ENCODE measurements at regions not wholly inside any gene's neighbourhood (a gene's known extent, or its start where the extent isn't known, plus 50 kb on each side); places are given as distances from the start of the nearest gene placed in this dataset.

DNA sequence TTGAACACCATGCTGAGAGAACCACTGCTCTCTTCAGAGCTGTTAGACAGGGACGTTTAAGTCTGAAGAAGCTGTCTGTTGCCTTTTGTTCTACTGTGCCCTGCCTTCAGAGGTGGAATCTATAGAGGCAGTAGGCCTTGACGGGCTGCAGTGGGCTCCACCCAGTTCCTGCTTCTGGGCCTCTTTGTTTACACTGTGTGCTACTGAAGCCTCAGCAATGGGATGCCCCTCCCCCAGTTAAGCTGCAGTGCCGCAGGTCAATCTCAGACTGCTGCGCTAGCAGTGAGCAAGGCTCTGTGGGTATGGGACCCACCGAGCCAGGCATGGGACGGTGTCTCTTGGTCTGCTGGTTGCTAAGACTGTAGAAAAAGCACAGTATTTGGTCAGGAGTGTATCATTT lies 162.3 kb upstream of the NXPH2 start:
- WGBS (ENCODE audit: extremely low coverage, insufficient read length, low lambda C conversion rate): no CpG with 5 or more reads among the region's 6 CpGs

More for the DNA sequence above, 162.3 kb upstream of the NXPH2 start:
- H2AK5ac ChIP-seq (ENCODE audit: insufficient read length, low read length): no peak overlapping the region
- no peak overlapping the region for H3T11ph ChIP-seq (ENCODE audit: low read length)
- no peak overlapping the region for H2BK15ac ChIP-seq (ENCODE audit: low read depth, low read length)
- no peak overlapping the region for H2BK20ac ChIP-seq (ENCODE audit: low read depth, low read length, poor library complexity, severe bottlenecking)
- no peak overlapping the region; the same call in 1 of the 2 replicates for H3K14ac ChIP-seq (ENCODE audit: insufficient read depth, low read length)
- no peaks in the 10 kb centered on the region for H3K4me1 ChIP-seq (ENCODE audit: insufficient read depth, low read length)
- H3K27me3 Mint-ChIP-seq (ENCODE audit: low read depth): no peaks in the 10 kb centered on the region
- H3K23me2 ChIP-seq (ENCODE audit: insufficient read length, low read depth, low read length, poor library complexity, severe bottlenecking): no peaks in the 10 kb centered on the region
- no peak overlapping the region for H3K18ac ChIP-seq (ENCODE audit: insufficient read length, low read depth, low read length)
- H4K5ac ChIP-seq (ENCODE audit: insufficient read length, low read depth, low read length): no peak overlapping the region
- no peak overlapping the region for H3K27ac ChIP-seq (ENCODE audit: insufficient read length, low read depth, low read length)
- no peak overlapping the region for H2BK120ac ChIP-seq (ENCODE audit: low read depth, low read length, poor library complexity, severe bottlenecking)
- H3K9me3 Mint-ChIP-seq: peaks cover 11% of the 10 kb centered on the region in 2 experiments
- H4K8ac ChIP-seq (replicated peaks; ENCODE audit: insufficient read length, low read depth, low read length): no peak overlapping the region
- no peak overlapping the region for H3K23ac ChIP-seq (ENCODE audit: insufficient read length, low read depth, low read length)
- TF ChIP-seq, protein P1, sequence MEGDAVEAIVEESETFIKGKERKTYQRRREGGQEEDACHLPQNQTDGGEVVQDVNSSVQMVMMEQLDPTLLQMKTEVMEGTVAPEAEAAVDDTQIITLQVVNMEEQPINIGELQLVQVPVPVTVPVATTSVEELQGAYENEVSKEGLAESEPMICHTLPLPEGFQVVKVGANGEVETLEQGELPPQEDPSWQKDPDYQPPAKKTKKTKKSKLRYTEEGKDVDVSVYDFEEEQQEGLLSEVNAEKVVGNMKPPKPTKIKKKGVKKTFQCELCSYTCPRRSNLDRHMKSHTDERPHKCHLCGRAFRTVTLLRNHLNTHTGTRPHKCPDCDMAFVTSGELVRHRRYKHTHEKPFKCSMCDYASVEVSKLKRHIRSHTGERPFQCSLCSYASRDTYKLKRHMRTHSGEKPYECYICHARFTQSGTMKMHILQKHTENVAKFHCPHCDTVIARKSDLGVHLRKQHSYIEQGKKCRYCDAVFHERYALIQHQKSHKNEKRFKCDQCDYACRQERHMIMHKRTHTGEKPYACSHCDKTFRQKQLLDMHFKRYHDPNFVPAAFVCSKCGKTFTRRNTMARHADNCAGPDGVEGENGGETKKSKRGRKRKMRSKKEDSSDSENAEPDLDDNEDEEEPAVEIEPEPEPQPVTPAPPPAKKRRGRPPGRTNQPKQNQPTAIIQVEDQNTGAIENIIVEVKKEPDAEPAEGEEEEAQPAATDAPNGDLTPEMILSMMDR (conservative IDR thresholded peaks at IDR 0.05): no peak
- no peak overlapping the region for H2BK5ac ChIP-seq (ENCODE audit: insufficient read length, low read length)
- no peaks in the 10 kb centered on the region for H3K79me1 ChIP-seq (ENCODE audit: insufficient read depth, low read depth, low read length, poor library complexity, severe bottlenecking)
- H3K36me3 Mint-ChIP-seq (ENCODE audit: insufficient read depth in 1 of 3, low read depth in 3 of 3): peaks cover 0 to 11% (median 3%) of the 10 kb centered on the region in 3 experiments; a peak in 3 of 7 replicates
- H2AFZ ChIP-seq (ENCODE audit: low read length): peak overlapping the region; percentile 25
- no peak overlapping the region for H3K56ac ChIP-seq (ENCODE audit: insufficient read length, low read depth, low read length)
- no peaks in the 10 kb centered on the region for H4K20me1 ChIP-seq (ENCODE audit: control insufficient read depth, insufficient read depth, insufficient read length)
- H4K91ac ChIP-seq (ENCODE audit: insufficient read length, low read depth, low read length): no peak overlapping the region
- H3K4ac ChIP-seq (ENCODE audit: low read depth, low read length): no peak overlapping the region
- no peak overlapping the region for H2BK12ac ChIP-seq (ENCODE audit: insufficient read length, low read depth, low read length)
- DNase-seq: peak; percentile 39
- H3K79me2 ChIP-seq (ENCODE audit: insufficient read depth, low read length): no peaks in the 10 kb centered on the region
- H3K9ac ChIP-seq (ENCODE audit: extremely low read depth, insufficient read length, low read length): no peak overlapping the region
- H3K4me2 ChIP-seq (ENCODE audit: insufficient read depth, insufficient read length, low read length): no peak overlapping the region
- H3K4me3 Mint-ChIP-seq: no peak overlapping the region
- no peaks in the 10 kb centered on the region for H3K27me3 ChIP-seq (ENCODE audit: insufficient read depth, low read length)
- H3K27ac Mint-ChIP-seq: no peak overlapping the region
- 0 out of 4 replicates have a peak, but pooled peaks cover 0 to 4% of the 10 kb centered on the region in 2 experiments for H3K4me1 Mint-ChIP-seq
- H3K9me3 ChIP-seq (ENCODE audit: control insufficient read depth, low read depth, low read length): no peaks in the 10 kb centered on the region
